ENCODE measurements at regions not wholly inside any gene's neighbourhood (a gene's known extent, or its start where the extent isn't known, plus 50 kb on each side); places are given as distances from the start of the nearest gene placed in this dataset.

DNA sequence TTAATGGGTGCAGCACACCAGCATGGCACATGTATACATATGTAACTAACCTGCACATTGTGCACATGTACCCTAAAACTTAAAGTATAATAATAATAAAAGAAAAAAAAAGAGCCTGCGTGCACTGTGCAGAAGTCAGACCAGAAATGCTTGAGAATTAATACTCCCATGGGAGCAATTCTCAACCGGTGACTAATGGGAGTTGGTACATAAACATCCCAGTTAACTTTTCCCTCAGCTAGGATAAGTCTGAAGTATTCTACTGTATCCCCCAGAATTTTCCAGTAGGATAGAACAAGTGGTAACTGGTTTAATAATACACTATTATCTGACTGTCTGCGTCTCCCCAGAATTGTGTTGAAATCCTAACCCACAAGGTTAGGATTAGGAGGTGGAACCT, 113.6 kb upstream of the COL5A2 start:
- no CpG with 5 or more reads among the region's 3 CpGs for WGBS (ENCODE audit: insufficient coverage, low lambda C conversion rate)
- no peak for DNase-seq

DNA sequence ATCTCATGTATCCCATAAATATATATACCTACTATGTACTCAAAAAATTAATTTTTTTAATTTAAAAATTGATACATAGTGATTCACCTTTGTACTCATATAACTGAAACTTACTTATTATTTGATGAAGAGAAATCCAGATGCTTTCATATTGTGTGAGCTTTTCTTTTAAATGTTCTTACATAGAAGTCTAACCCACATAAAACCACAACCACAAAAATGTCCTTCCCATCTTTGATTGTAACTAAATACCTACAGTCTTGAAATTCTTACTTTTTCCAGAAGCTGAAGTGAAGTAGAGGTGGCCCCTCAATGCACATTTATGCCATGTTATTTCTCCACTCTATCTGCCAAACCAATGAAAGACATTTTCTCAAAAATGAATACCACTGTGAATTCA, 117.9 kb upstream of the COL5A2 start:
- Histone ChIP-seq H3K4me1 (ENCODE audit: control insufficient read depth, insufficient read depth, low read length) (no peaks in the 10 kb centered on the region), H3K27me3 (ENCODE audit: control insufficient read depth, insufficient read depth, low read length) (no peaks in the 10 kb centered on the region)

More for the DNA sequence above, 113.6 kb upstream of the COL5A2 start:
- no peaks in the 10 kb centered on the region for H3K36me3 ChIP-seq (ENCODE audit: control insufficient read depth, insufficient read depth, low read length)
- no peak overlapping the region for H3K27ac ChIP-seq (ENCODE audit: low read length)
- H3K27me3 ChIP-seq (ENCODE audit: control insufficient read depth, insufficient read depth, low read length) = no peaks in the 10 kb centered on the region
- no peaks in the 10 kb centered on the region for H3K4me1 ChIP-seq (ENCODE audit: control insufficient read depth, insufficient read depth, low read length)
- H3K4me3 ChIP-seq (ENCODE audit: low read length) = no peak overlapping the region
- H3K9me3 ChIP-seq (ENCODE audit: control insufficient read depth, low read depth, low read length) = peaks cover 3% of the 10 kb centered on the region

GRCh38 chr2:189298038-189298437, 118.5 kb upstream of the COL5A2 start:
- no peaks in the 10 kb centered on the region for H3K27me3 ChIP-seq (ENCODE audit: control insufficient read depth, insufficient read depth, low read length)
- WGBS (ENCODE audit: insufficient coverage, low lambda C conversion rate) = no CpG with 5 or more reads among the region's 1 CpG
- H3K9me3 ChIP-seq (ENCODE audit: control insufficient read depth, low read depth, low read length) = no peaks in the 10 kb centered on the region

More for the DNA sequence above, 117.9 kb upstream of the COL5A2 start:
- no peak overlapping the region for H3K4me3 ChIP-seq (ENCODE audit: low read length)
- no peak overlapping the region for H3K27ac ChIP-seq (ENCODE audit: low read length)
- H3K9me3 ChIP-seq (ENCODE audit: control insufficient read depth, low read depth, low read length) = no peaks in the 10 kb centered on the region
- no peak for DNase-seq
- H3K36me3 ChIP-seq (ENCODE audit: control insufficient read depth, insufficient read depth, low read length) = no peaks in the 10 kb centered on the region

GRCh38 chr2:189298481-189298880, 118.9 kb upstream of the COL5A2 start:
- H3K36me3 ChIP-seq (ENCODE audit: control insufficient read depth, insufficient read depth, low read length) = no peaks in the 10 kb centered on the region
- no peaks in the 10 kb centered on the region for H3K9me3 ChIP-seq (ENCODE audit: control insufficient read depth, low read depth, low read length)
- H3K27me3 ChIP-seq (ENCODE audit: control insufficient read depth, insufficient read depth, low read length) = no peaks in the 10 kb centered on the region
- H3K4me3 ChIP-seq (ENCODE audit: low read length) = no peak overlapping the region
- no peak for DNase-seq
- no CpG with 5 or more reads among the region's 1 CpG for WGBS (ENCODE audit: insufficient coverage, low lambda C conversion rate)
- H3K27ac ChIP-seq (ENCODE audit: low read length) = no peak overlapping the region
- no peaks in the 10 kb centered on the region for H3K4me1 ChIP-seq (ENCODE audit: control insufficient read depth, insufficient read depth, low read length)

More at GRCh38 chr2:189298038-189298437, 118.5 kb upstream of the COL5A2 start:
- H3K27ac ChIP-seq (ENCODE audit: low read length) = no peak overlapping the region
- DNase-seq = no peak
- no peak overlapping the region for H3K4me3 ChIP-seq (ENCODE audit: low read length)
- no peaks in the 10 kb centered on the region for H3K36me3 ChIP-seq (ENCODE audit: control insufficient read depth, insufficient read depth, low read length)
- no peaks in the 10 kb centered on the region for H3K4me1 ChIP-seq (ENCODE audit: control insufficient read depth, insufficient read depth, low read length)

- H3K27me3 ChIP-seq (ENCODE audit: control insufficient read depth, insufficient read depth, low read length) = no peaks in the 10 kb centered on the region
- H3K27ac ChIP-seq (ENCODE audit: low read length) = no peak overlapping the region
- no peak overlapping the region for H3K4me3 ChIP-seq (ENCODE audit: low read length)
- no CpG with 5 or more reads among the region's 1 CpG for WGBS (ENCODE audit: insufficient coverage, low lambda C conversion rate)
- no peaks in the 10 kb centered on the region for H3K4me1 ChIP-seq (ENCODE audit: control insufficient read depth, insufficient read depth, low read length)
- H3K9me3 ChIP-seq (ENCODE audit: control insufficient read depth, low read depth, low read length) = no peaks in the 10 kb centered on the region
- DNase-seq = no peak
- H3K36me3 ChIP-seq (ENCODE audit: control insufficient read depth, insufficient read depth, low read length) = no peaks in the 10 kb centered on the region
Observed at GRCh38 chr2:189299974-189300373, 120.4 kb upstream of the COL5A2 start.

DNA sequence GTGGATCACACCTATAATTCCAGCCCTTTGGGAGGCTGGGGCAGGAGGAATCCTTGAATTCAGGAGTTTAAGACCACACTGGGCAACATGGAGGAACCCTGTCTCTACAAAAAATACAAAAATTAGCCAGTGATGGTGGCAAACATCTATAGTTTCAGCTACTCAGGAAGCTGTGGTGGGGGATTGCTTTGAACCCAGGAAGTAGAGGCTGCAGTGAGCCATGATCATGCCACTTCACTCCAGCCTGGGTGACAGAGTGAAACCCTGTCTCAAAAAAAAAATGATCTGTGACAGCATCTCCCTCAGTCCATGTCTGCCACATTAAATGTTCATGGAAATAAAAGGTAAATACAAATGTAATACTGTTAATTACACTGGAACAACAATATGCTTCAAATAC, 121.4 kb upstream of the COL5A2 start:
- DNase-seq = no peak
- no peaks in the 10 kb centered on the region for H3K9me3 ChIP-seq (ENCODE audit: control insufficient read depth, low read depth, low read length)
- H3K27ac ChIP-seq (ENCODE audit: low read length) = no peak overlapping the region
- no peaks in the 10 kb centered on the region for H3K36me3 ChIP-seq (ENCODE audit: control insufficient read depth, insufficient read depth, low read length)
- no peaks in the 10 kb centered on the region for H3K27me3 ChIP-seq (ENCODE audit: control insufficient read depth, insufficient read depth, low read length)
- H3K4me3 ChIP-seq (ENCODE audit: low read length) = no peak overlapping the region
- peaks cover 2% of the 10 kb centered on the region for H3K4me1 ChIP-seq (ENCODE audit: control insufficient read depth, insufficient read depth, low read length)

- no peak overlapping the region for H3K4me3 ChIP-seq (ENCODE audit: low read length)
- no peaks in the 10 kb centered on the region for H3K9me3 ChIP-seq (ENCODE audit: control insufficient read depth, low read depth, low read length)
- peaks cover 11% of the 10 kb centered on the region for H3K4me1 ChIP-seq (ENCODE audit: control insufficient read depth, insufficient read depth, low read length)
- no peaks in the 10 kb centered on the region for H3K27me3 ChIP-seq (ENCODE audit: control insufficient read depth, insufficient read depth, low read length)
- no peak overlapping the region for H3K27ac ChIP-seq (ENCODE audit: low read length)
- no peak for DNase-seq
- H3K36me3 ChIP-seq (ENCODE audit: control insufficient read depth, insufficient read depth, low read length) = no peaks in the 10 kb centered on the region
- WGBS (ENCODE audit: insufficient coverage, low lambda C conversion rate) = 100% methylated on average over 2 of the region's 5 CpGs
Observed at GRCh38 chr2:189302274-189302948, 122.8 kb upstream of the COL5A2 start.

DNA sequence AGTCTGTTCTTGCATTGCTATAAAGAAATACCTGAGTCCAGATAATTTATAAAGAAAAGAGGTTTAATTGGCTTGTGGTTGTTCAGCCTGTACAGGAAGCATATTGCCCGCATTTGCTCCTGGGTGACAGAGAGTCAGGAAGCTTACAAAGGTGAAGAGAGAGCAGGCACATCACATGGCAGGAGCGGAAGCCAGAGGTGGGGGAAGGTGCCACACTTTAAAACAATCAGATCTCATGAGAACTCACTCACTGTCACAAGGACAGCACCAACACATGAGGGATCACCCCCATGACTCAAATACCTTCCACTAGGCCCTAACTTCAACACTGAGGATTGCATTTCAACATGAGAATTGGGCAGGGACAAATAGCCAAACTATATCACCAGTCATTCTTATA, 124.8 kb upstream of the COL5A2 start:
- Histone ChIP-seq H3K27ac (ENCODE audit: low read length) (no peak overlapping the region), H3K4me3 (ENCODE audit: low read length) (no peak overlapping the region), H3K36me3 (ENCODE audit: control insufficient read depth, insufficient read depth, low read length) (no peaks in the 10 kb centered on the region), H3K27me3 (ENCODE audit: control insufficient read depth, insufficient read depth, low read length) (no peaks in the 10 kb centered on the region), H3K9me3 (ENCODE audit: control insufficient read depth, low read depth, low read length) (no peaks in the 10 kb centered on the region), H3K4me1 (ENCODE audit: control insufficient read depth, insufficient read depth, low read length) (peaks cover 14% of the 10 kb centered on the region)
- peak in 1 of 2 donors; percentile 21 for DNase-seq
- WGBS (ENCODE audit: insufficient coverage, low lambda C conversion rate) = 80% methylated on average over 1 of the region's 2 CpGs

DNA sequence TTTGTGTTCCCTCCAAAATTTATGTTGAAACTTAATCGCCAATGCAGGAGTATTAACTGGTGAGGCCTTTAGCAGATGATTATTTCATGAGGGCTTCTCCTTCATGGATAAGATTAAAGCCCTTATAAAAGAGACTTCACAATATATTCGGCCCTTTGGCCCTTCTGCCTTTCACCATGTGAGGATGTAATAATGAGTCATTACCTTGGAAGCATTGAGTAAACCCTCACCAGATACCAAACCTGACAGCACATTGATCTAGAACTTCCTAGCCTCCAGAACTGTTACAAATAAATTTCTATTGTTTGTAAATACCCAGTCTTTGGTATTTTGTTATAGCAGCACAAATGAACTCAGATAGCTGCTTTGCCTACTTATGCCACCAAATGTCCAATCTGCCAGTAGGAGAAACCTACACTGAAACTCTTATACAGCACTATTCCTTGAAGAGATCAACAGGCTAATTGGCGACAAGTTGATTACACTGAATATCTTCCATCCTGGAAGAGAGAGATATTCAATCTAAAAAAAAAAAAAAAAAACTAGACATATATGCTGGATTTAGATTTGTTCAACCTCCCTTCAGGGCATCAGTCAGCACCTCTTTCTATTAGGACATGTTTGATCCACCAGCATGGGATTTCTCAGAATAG, 125.9 kb upstream of the COL5A2 start:
- Histone ChIP-seq H3K9me3 (ENCODE audit: control insufficient read depth, low read depth, low read length) (no peaks in the 10 kb centered on the region), H3K4me3 (ENCODE audit: low read length) (no peak overlapping the region), H3K4me1 (ENCODE audit: control insufficient read depth, insufficient read depth, low read length) (peaks cover 14% of the 10 kb centered on the region), H3K36me3 (ENCODE audit: control insufficient read depth, insufficient read depth, low read length) (no peaks in the 10 kb centered on the region), H3K27me3 (ENCODE audit: control insufficient read depth, insufficient read depth, low read length) (no peaks in the 10 kb centered on the region), H3K27ac (ENCODE audit: low read length) (peak overlapping the region; percentile 61)
- 100% methylated on average over 2 of the region's 3 CpGs for WGBS (ENCODE audit: insufficient coverage, low lambda C conversion rate)
- DNase-seq = peak; percentile 33 to 48

- peaks cover 14% of the 10 kb centered on the region for H3K4me1 ChIP-seq (ENCODE audit: control insufficient read depth, insufficient read depth, low read length)
- H3K27me3 ChIP-seq (ENCODE audit: control insufficient read depth, insufficient read depth, low read length) = no peaks in the 10 kb centered on the region
- peak in 1 of 2 donors; percentile 72 for DNase-seq
- H3K36me3 ChIP-seq (ENCODE audit: control insufficient read depth, insufficient read depth, low read length) = no peaks in the 10 kb centered on the region
- peak overlapping the region; percentile 61 for H3K27ac ChIP-seq (ENCODE audit: low read length)
- 27% methylated on average over 2 of the region's 2 CpGs for WGBS (ENCODE audit: insufficient coverage, low lambda C conversion rate)
- H3K9me3 ChIP-seq (ENCODE audit: control insufficient read depth, low read depth, low read length) = no peaks in the 10 kb centered on the region
- H3K4me3 ChIP-seq (ENCODE audit: low read length) = no peak overlapping the region
Observed at GRCh38 chr2:189306525-189306924, 127.0 kb upstream of the COL5A2 start.

Measured in large intestine (tissue), 3 donors.